Lower leg skin (tissue), 3 donors: ENCODE measurements at regions not wholly inside any gene's neighbourhood (a gene's known extent, or its start where the extent isn't known, plus 50 kb on each side); places are given as distances from the start of the nearest gene placed in this dataset.

ENCODE experiments used
- CTCF ChIP-seq, 3 donors: fragments of 450-650 bp; IDR thresholded peaks; one replicate each; pipeline ENCODE4 v1.5.1; 2016; ENCODE audit warnings: antibody characterized with exemption in 3 of 3, mild to moderate bottlenecking in 3 of 3, moderate library complexity in 2 of 3
- POLR2A ChIP-seq, 2 donors: fragments of 450-650 bp; IDR thresholded peaks; one replicate each; pipeline ENCODE4 v1.6.1; 2016 to 2017; ENCODE audit warnings: antibody characterized with exemption in 2 of 2, mild to moderate bottlenecking in 1 of 2, moderate library complexity in 1 of 2

- no peak for TF ChIP-seq CTCF (IDR thresholded peaks at IDR 0.05)
- no peak for TF ChIP-seq POLR2A (IDR thresholded peaks at IDR 0.05)
Observed at GRCh38 chr1:23616292-23616824, 57.1 kb upstream of the ID3 start.
